Ishikawa (cell line): ENCODE measurements at regions not wholly inside any gene's neighbourhood (a gene's known extent, or its start where the extent isn't known, plus 50 kb on each side); places are given as distances from the start of the nearest gene placed in this dataset.

ENCODE experiments used
- CREB1 ChIP-seq: IDR thresholded peaks from 2 replicates; pipeline ENCODE4 v1.6.1; 2012; ENCODE audit warnings: low read depth
- EP300 ChIP-seq: IDR thresholded peaks from 2 replicates; pipeline ENCODE4 v1.6.1; 2012; ENCODE audit warnings: borderline replicate concordance
- MAX ChIP-seq: IDR thresholded peaks from 2 replicates; pipeline ENCODE4 v1.6.1; 2012

- no peak for TF ChIP-seq CREB1
- TF ChIP-seq MAX: no peak
- no peak for TF ChIP-seq EP300
Measured at GRCh38 chr10:113236998-113237397, 287.0 kb downstream of the TCF7L2 start.
